ENCODE measurements at regions not wholly inside any gene's neighbourhood (a gene's known extent, or its start where the extent isn't known, plus 50 kb on each side); places are given as distances from the start of the nearest gene placed in this dataset.

DNA sequence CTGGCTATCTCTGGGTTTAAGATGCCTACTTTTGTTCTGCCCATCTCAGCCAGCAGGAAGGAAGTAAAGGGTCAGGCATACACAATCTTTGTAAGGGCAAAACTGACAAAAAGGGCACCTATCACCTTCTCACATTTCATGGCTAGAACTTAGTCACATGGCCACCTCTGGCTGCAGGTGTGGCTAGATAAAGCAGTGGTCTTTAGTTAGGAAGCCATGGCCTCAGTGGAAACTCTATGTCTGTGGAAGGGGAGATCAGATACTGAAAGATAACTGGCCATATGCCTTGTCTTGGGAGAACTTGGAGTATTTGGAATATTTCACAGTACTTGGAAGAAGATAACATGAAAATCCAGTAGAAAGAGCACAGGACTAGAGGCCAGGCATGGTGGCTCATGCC is 80.7 kb upstream of the TBL1XR1 start:
- ChIA-PET CTCF (no interaction called here), POLR2A (no interaction called here)
- dilution Hi-C loops (cut with MboI; ENCODE audit: extremely low pct_ligation_motif_present, low sequenced_read_pairs) (no loop called here), intact Hi-C loops (cut with micrococcal nuclease) (no loop called here)
- H2AFZ ChIP-seq (ENCODE audit: low read depth, low read length) = no peak overlapping the region
- no peaks in the 10 kb centered on the region for H3K4me1 ChIP-seq (ENCODE audit: control insufficient read depth, extremely low read depth, insufficient read depth, low read length)
- FAIRE-seq = no peak
- no peaks in the 10 kb centered on the region for H3K27me3 ChIP-seq (ENCODE audit: control insufficient read depth in 2 of 2, insufficient read depth in 2 of 2, low read length in 2 of 2)
- no peak for DNase-seq (ENCODE audit: low read depth, low spot score)
- H3K4me3 ChIP-seq (replicated peaks in 1 of 3; ENCODE audit: insufficient read depth in 1 of 3, low read depth in 1 of 3, low read length in 3 of 3) = no peak overlapping the region
- no peaks in the 10 kb centered on the region for H3K9me3 ChIP-seq (replicated peaks; ENCODE audit: control insufficient read depth, insufficient read depth, low read length)
- no peaks in the 10 kb centered on the region for H3K79me2 ChIP-seq (ENCODE audit: control insufficient read depth, insufficient read depth, low read length)
- H3K27ac ChIP-seq (ENCODE audit: insufficient read depth, low read depth, low read length) = no peak overlapping the region
- no peak overlapping the region for H3K4me2 ChIP-seq (ENCODE audit: insufficient read depth, low read length)
- BruUV-seq (replicated peaks) = no TSS peak
- TF ChIP-seq FOS (IDR thresholded peaks at IDR 0.05; ENCODE audit: borderline replicate concordance, insufficient read depth, low read length) (no peak), POLR2AphosphoS5 (IDR thresholded peaks at IDR 0.05; ENCODE audit: insufficient read depth, low read depth, low read length) (no peak), JUN (IDR thresholded peaks at IDR 0.05; ENCODE audit: borderline replicate concordance, insufficient read depth, insufficient read length, low read depth) (no peak), GATA2 (IDR thresholded peaks at IDR 0.05; ENCODE audit: insufficient read depth, insufficient read length, low read depth, low read length) (no peak), POLR2A (IDR thresholded peaks at IDR 0.05; ENCODE audit: low read depth, low read length) (no peak), MYC (IDR thresholded peaks at IDR 0.05; ENCODE audit: low read depth, low read length) (no peak), EZH2 (IDR thresholded peaks at IDR 0.05; ENCODE audit: borderline replicate concordance, low read depth, low read length, severe bottlenecking) (no peak)
- TF ChIP-seq, protein P1, sequence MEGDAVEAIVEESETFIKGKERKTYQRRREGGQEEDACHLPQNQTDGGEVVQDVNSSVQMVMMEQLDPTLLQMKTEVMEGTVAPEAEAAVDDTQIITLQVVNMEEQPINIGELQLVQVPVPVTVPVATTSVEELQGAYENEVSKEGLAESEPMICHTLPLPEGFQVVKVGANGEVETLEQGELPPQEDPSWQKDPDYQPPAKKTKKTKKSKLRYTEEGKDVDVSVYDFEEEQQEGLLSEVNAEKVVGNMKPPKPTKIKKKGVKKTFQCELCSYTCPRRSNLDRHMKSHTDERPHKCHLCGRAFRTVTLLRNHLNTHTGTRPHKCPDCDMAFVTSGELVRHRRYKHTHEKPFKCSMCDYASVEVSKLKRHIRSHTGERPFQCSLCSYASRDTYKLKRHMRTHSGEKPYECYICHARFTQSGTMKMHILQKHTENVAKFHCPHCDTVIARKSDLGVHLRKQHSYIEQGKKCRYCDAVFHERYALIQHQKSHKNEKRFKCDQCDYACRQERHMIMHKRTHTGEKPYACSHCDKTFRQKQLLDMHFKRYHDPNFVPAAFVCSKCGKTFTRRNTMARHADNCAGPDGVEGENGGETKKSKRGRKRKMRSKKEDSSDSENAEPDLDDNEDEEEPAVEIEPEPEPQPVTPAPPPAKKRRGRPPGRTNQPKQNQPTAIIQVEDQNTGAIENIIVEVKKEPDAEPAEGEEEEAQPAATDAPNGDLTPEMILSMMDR (IDR thresholded peaks at IDR 0.05; ENCODE audit: extremely low read depth in 1 of 2, insufficient read depth in 1 of 2, low read depth in 1 of 2, low read length in 2 of 2) = no peak
- TF ChIP-seq, protein P2, sequence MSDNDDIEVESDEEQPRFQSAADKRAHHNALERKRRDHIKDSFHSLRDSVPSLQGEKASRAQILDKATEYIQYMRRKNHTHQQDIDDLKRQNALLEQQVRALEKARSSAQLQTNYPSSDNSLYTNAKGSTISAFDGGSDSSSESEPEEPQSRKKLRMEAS (IDR thresholded peaks at IDR 0.05; ENCODE audit: insufficient read depth, insufficient read length) = no peak
- no peak overlapping the region for H3K9ac ChIP-seq (replicated peaks; ENCODE audit: extremely low read depth, insufficient read depth, low read length)
- no peaks in the 10 kb centered on the region for H4K20me1 ChIP-seq (replicated peaks; ENCODE audit: control insufficient read depth, extremely low read depth, insufficient read depth, low read length)
- no peaks in the 10 kb centered on the region for H3K36me3 ChIP-seq (ENCODE audit: control insufficient read depth in 2 of 2, extremely low read depth in 1 of 2, insufficient read depth in 2 of 2, low read length in 2 of 2)
- no peaks in the 10 kb centered on the region for H3K9me1 ChIP-seq (replicated peaks; ENCODE audit: control insufficient read depth, extremely low read depth, insufficient read depth, low read length)
